HG03354 (cell line): ENCODE measurements at regions not wholly inside any gene's neighbourhood (a gene's known extent, or its start where the extent isn't known, plus 50 kb on each side); places are given as distances from the start of the nearest gene placed in this dataset.
"Not testable (repeated sequence)": the region's sequence is repeated elsewhere in the genome, so short reads cannot be mapped to it uniquely, and the experiment has no call there.

Experiments
- ATAC-seq: cut with Tn5 transposase; IDR thresholded peaks from one replicate; pipeline ENCODE4 v1.9.1; 2021; ENCODE audit warnings: mild to moderate bottlenecking; ENCODE audit not compliant: unreplicated experiment, poor library complexity, severe bottlenecking

- ATAC-seq: no peak
Observed at GRCh38 chr14:86824167-86824566, 1168.8 kb downstream of the GALC start.

- ATAC-seq: no peak
Observed at GRCh38 chr14:86823581-86823980, 1169.4 kb downstream of the GALC start.

- ATAC-seq: no peak
Observed at GRCh38 chr14:86815341-86815740, 1177.6 kb downstream of the GALC start.

- ATAC-seq: no peak
Observed at GRCh38 chr14:86802726-86803125, 1190.3 kb downstream of the GALC start.

GRCh38 chr14:86799244-86799647 lies 1193.7 kb downstream of the GALC start:
- ATAC-seq: no peak

- no peak for ATAC-seq
Observed at GRCh38 chr14:86798330-86798729, 1194.7 kb downstream of the GALC start.

- no peak for ATAC-seq
Observed at GRCh38 chr14:86797075-86797351, 1196.0 kb downstream of the GALC start.

GRCh38 chr14:86796221-86797074 lies 1196.5 kb downstream of the GALC start:
- ATAC-seq: no peak

- no peak for ATAC-seq
Observed at GRCh38 chr14:86794689-86795088, 1198.3 kb downstream of the GALC start.

- ATAC-seq: no peak
Observed at GRCh38 chr14:86790408-86791364, 1202.3 kb downstream of the GALC start.

- ATAC-seq: no peak
Observed at GRCh38 chr14:86788224-86788623, 1204.8 kb downstream of the GALC start.

- no peak for ATAC-seq
Observed at GRCh38 chr14:86787717-86788116, 1205.3 kb downstream of the GALC start.

GRCh38 chr14:86782092-86782580 lies 1210.8 kb downstream of the GALC start:
- ATAC-seq: no peak

GRCh38 chr14:86780876-86781510 lies 1212.0 kb downstream of the GALC start:
- no peak for ATAC-seq

- ATAC-seq: no peak
Observed at GRCh38 chr14:86780461-86780860, 1212.5 kb downstream of the GALC start.

- no peak for ATAC-seq
Observed at GRCh38 chr14:86779416-86779815, 1213.6 kb downstream of the GALC start.

GRCh38 chr14:86777963-86778602 lies 1214.9 kb downstream of the GALC start:
- ATAC-seq: no peak

- not testable (repeated sequence) for ATAC-seq
Observed at GRCh38 chr14:86775896-86776295, 1217.1 kb downstream of the GALC start.

- no peak for ATAC-seq
Observed at GRCh38 chr14:86774916-86775315, 1218.1 kb downstream of the GALC start.

GRCh38 chr14:86772075-86772474 lies 1220.9 kb downstream of the GALC start:
- ATAC-seq: no peak
